Astrocyte of the spinal cord (primary cell): ENCODE measurements at regions not wholly inside any gene's neighbourhood (a gene's known extent, or its start where the extent isn't known, plus 50 kb on each side); places are given as distances from the start of the nearest gene placed in this dataset.

Source experiments
- DNase-seq: peaks from one replicate; pipeline ENCODE4 v3.0.0; 2011; ENCODE audit warnings: low read depth, low spot score
- H3K4me3 ChIP-seq: 2 replicates; pipeline ENCODE4 v1.5.1; 2011; ENCODE audit warnings: low read depth, mild to moderate bottlenecking, low read length, moderate library complexity
- CTCF ChIP-seq: IDR thresholded peaks from 2 replicates; pipeline ENCODE4 v1.5.1; 2012; ENCODE audit warnings: low read depth, mild to moderate bottlenecking, low read length, inconsistent platforms
- in situ Hi-C: cut with HindIII; loops from 2 replicates; pipeline ENCODE4 v1.10.0; 2017; ENCODE audit warnings: low sequenced_read_pairs

DNA sequence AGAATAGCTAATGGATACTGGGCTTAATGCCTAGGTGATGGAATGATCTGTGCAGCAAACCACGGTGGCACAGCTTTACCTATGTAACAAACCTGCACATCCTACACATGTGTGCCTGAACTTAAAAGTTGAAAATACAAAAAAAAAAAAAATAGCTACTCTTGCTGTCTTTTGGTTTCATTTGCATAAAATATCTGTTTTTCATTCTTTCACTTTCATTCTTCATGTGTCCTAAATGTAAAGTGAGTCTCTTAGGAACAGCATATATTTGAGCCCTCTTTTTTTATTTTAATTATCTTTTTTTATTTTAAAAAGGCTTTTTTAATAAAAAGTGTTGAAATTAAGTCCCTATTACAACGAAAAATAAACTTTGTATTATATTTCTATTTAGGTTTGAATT is 836.1 kb upstream of the KCND2 start:
- no peak for DNase-seq
- TF ChIP-seq CTCF: no peak
- in situ Hi-C loops: no loop called here
- H3K4me3 ChIP-seq: no peak overlapping the region

DNA sequence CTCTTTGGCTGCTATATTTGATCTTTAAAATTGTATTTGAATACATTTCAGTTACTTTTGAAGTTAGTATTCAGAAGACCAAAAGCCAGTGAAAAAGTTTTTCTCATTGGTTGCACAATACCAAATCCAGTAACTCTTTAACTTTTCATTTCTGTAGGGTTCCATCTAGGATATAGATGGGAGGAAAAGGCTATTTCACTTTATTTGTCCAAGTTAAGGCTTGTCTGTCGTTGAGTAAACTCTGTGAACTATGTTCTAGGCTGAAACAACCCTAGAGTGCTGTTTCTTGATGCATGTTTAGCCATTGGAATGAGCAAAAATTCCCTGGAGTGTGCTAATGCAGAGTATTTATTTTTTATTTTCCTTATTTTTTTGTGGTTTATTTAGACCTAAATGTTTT is 834.7 kb upstream of the KCND2 start:
- TF ChIP-seq CTCF: no peak
- DNase-seq: no peak
- in situ Hi-C loops: no loop called here
- H3K4me3 ChIP-seq: no peak overlapping the region

DNA sequence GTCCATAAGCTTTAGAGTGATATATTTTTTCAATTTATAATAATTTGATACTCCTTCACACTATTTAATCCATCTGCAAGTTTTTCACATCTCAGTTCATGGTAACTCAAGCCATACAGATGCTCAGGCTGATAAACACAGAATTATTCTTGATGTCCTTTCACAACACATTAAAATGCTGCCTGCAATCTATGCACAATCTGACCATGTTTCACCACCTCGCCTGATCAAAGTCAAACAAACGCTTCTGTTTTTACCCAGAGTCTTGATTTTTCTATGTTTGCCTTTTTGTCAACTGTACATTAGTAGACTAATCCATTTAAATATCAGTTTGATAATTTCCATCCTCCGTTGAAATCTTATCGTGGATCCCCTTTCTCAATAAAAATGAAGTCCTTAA is 833.8 kb upstream of the KCND2 start:
- no peak for TF ChIP-seq CTCF
- no peak for DNase-seq
- no peak overlapping the region for H3K4me3 ChIP-seq
- in situ Hi-C loops: no loop called here

DNA sequence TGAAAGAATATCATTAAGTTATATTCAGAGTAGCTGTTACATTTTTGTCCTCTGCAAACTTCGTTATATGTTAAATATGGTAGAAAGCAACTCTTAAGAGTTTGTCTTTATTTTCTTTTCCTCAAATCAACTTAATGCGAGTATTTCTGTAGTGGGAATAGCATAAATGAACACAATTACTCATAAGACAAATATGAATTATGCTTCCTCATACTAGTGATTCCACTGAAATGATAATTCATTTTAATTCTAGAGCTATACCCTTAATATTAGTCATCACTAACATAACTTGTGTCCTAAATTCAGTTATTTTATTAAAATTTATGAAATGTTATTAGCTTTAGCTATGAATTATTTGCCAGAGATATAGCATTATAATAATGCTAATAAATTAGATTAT is 820.6 kb upstream of the KCND2 start:
- TF ChIP-seq CTCF: no peak
- no peak overlapping the region for H3K4me3 ChIP-seq
- DNase-seq: no peak
- in situ Hi-C loops: no loop called here

- in situ Hi-C loops: no loop called here
- no peak for DNase-seq
- H3K4me3 ChIP-seq: no peak overlapping the region
- TF ChIP-seq CTCF: no peak
These were observed 807.1 kb upstream of the KCND2 start for GRCh38 chr7:119465798-119466305.

- no peak for DNase-seq
- in situ Hi-C loops: no loop called here
- no peak for TF ChIP-seq CTCF
- H3K4me3 ChIP-seq: no peak overlapping the region
These were observed 800.5 kb upstream of the KCND2 start for GRCh38 chr7:119472408-119473038.
